ENCODE measurements at regions not wholly inside any gene's neighbourhood (a gene's known extent, or its start where the extent isn't known, plus 50 kb on each side); places are given as distances from the start of the nearest gene placed in this dataset.

DNA sequence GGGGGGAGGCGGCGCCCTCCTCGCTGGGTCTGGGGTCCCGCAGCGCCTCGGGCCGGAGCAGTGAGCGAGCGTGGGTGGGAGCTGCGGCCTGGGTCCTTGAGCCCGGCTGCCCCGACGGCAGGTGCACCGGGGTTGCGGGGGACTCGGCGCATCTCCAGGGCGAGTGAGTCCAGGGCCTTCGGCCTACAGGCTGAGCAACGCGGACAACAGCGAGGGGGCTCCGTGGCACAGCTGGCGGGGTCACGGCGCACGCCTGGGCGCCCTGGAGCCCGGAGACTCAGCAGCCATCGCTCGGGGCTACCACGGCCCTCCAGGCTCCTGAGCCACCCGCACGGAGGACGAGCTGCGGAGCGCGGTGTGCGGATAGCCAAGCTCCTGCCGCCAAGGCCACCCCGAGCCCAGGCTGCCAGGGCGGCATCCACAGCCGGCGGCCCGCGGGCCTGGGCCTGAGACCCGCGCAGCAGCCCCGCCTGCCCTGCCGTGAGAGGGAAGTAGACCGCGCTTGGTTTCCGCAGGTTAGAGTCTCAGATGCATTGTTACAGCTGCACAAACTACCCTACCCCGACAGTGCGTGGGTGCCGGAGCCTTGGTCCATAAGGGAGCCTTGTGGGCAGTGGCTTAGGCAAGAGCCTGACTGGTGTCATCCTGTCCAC is 253.9 kb upstream of the SGCG start:
- no peak for TF ChIP-seq CTCF (IDR thresholded peaks at IDR 0.05; ENCODE audit: insufficient read depth, low read depth, low read length)
- no peak for TF ChIP-seq EZH2 (IDR thresholded peaks at IDR 0.05; ENCODE audit: insufficient read depth, low read length)
